B cell (primary cell): ENCODE measurements at regions not wholly inside any gene's neighbourhood (a gene's known extent, or its start where the extent isn't known, plus 50 kb on each side); places are given as distances from the start of the nearest gene placed in this dataset.

Source experiments
- EZH2 ChIP-seq: IDR thresholded peaks from 2 replicates; pipeline ENCODE4 v1.6.1; 2012; ENCODE audit warnings: borderline replicate concordance, low read depth, mild to moderate bottlenecking, moderate library complexity, low read length; ENCODE audit not compliant: insufficient read depth, poor library complexity, severe bottlenecking
- TF ChIP-seq, protein P1 (sequence below): fragments of 200-600 bp; IDR thresholded peaks from one replicate; pipeline ENCODE4 v1.8.0; 2022; ENCODE audit warnings: antibody characterized with exemption, mild to moderate bottlenecking

DNA sequence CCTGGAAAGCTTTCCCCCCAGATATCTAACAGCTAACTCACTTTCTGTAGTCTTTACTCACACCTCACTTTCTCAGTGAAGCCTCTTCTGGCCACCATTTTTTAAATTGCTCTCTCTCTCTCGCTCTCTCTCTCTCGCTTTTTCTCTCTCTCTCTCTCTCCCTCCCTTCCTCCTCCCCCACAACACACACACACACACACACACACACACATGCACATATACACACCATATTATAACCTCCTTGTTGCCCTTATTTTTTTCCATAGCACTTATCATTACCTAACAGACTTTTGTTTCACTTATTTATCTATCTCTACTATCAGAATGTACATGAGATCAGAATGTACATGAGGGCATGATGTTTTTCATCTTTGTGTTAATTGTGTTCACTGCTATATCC is 156.8 kb downstream of the DUSP6 start:
- TF ChIP-seq, protein P1, sequence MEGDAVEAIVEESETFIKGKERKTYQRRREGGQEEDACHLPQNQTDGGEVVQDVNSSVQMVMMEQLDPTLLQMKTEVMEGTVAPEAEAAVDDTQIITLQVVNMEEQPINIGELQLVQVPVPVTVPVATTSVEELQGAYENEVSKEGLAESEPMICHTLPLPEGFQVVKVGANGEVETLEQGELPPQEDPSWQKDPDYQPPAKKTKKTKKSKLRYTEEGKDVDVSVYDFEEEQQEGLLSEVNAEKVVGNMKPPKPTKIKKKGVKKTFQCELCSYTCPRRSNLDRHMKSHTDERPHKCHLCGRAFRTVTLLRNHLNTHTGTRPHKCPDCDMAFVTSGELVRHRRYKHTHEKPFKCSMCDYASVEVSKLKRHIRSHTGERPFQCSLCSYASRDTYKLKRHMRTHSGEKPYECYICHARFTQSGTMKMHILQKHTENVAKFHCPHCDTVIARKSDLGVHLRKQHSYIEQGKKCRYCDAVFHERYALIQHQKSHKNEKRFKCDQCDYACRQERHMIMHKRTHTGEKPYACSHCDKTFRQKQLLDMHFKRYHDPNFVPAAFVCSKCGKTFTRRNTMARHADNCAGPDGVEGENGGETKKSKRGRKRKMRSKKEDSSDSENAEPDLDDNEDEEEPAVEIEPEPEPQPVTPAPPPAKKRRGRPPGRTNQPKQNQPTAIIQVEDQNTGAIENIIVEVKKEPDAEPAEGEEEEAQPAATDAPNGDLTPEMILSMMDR, result no peak
- TF ChIP-seq EZH2, result no peak
